ENCODE measurements at regions not wholly inside any gene's neighbourhood (a gene's known extent, or its start where the extent isn't known, plus 50 kb on each side); places are given as distances from the start of the nearest gene placed in this dataset.

- Histone ChIP-seq H3K27ac (ENCODE audit: low read depth, low read length) (no peak overlapping the region), H3K4me1 (ENCODE audit: control insufficient read depth in 1 of 2, insufficient read depth in 2 of 2, low read length in 2 of 2) (no peaks in the 10 kb centered on the region), H2BK120ac (ENCODE audit: insufficient read depth, low read length, poor library complexity) (no peak overlapping the region), H3K4ac (ENCODE audit: low read depth, low read length) (no peak overlapping the region), H3K4me3 (ENCODE audit: low read depth, low read length) (no peak overlapping the region), H4K8ac (ENCODE audit: low read depth, low read length) (no peak overlapping the region), H3K79me2 (ENCODE audit: control insufficient read depth, insufficient read depth, low read length, poor library complexity) (no peaks in the 10 kb centered on the region), H3K27me3 (ENCODE audit: insufficient read depth, low read length) (no peaks in the 10 kb centered on the region), H4K91ac (ENCODE audit: low read depth, low read length) (no peak overlapping the region), H3K18ac (ENCODE audit: low read length) (no peak overlapping the region), H3K23ac (ENCODE audit: low read length) (no peak overlapping the region), H2AK5ac (ENCODE audit: low read length) (no peak overlapping the region), H3K9ac (ENCODE audit: low read length) (no peak overlapping the region), H4K12ac (ENCODE audit: low read depth, low read length) (no peak overlapping the region), H3K9me3 (ENCODE audit: insufficient read depth, low read depth, low read length) (peaks cover 5% of the 10 kb centered on the region), H3K79me1 (ENCODE audit: low read length) (no peaks in the 10 kb centered on the region), H3K4me2 (ENCODE audit: low read length) (no peak overlapping the region), H2BK12ac (ENCODE audit: low read length) (no peak overlapping the region), H2BK5ac (ENCODE audit: low read depth, low read length, poor library complexity) (no peak overlapping the region), H3K14ac (ENCODE audit: low read length) (no peak overlapping the region), H3K36me3 (ENCODE audit: control insufficient read depth in 1 of 2, insufficient read depth in 2 of 2, low read length in 2 of 2) (no peaks in the 10 kb centered on the region), H2AFZ (ENCODE audit: insufficient read depth, low read length, poor library complexity) (no peak overlapping the region)
- no CpG with 5 or more reads among the region's 5 CpGs for WGBS (ENCODE audit: extremely low coverage, insufficient coverage, insufficient read length)
- DNase-seq: no peak
Measured at GRCh38 chr4:96767815-96768480, 928.1 kb downstream of the PDHA2 start.

GRCh38 chr4:96775501-96775900 lies 935.6 kb downstream of the PDHA2 start:
- Histone ChIP-seq H3K27ac (ENCODE audit: low read depth, low read length) (no peak overlapping the region), H4K8ac (ENCODE audit: low read depth, low read length) (no peak overlapping the region), H3K9ac (ENCODE audit: low read length) (no peak overlapping the region), H3K18ac (ENCODE audit: low read length) (no peak overlapping the region), H3K4me2 (ENCODE audit: low read length) (no peak overlapping the region), H3K4me3 (ENCODE audit: low read depth, low read length) (no peak overlapping the region), H2BK120ac (ENCODE audit: insufficient read depth, low read length, poor library complexity) (no peak overlapping the region), H3K9me3 (ENCODE audit: insufficient read depth, low read depth, low read length) (no peaks in the 10 kb centered on the region), H4K91ac (ENCODE audit: low read depth, low read length) (no peak overlapping the region), H3K4ac (ENCODE audit: low read depth, low read length) (no peak overlapping the region), H3K4me1 (ENCODE audit: control insufficient read depth in 1 of 2, insufficient read depth in 2 of 2, low read length in 2 of 2) (no peaks in the 10 kb centered on the region), H3K79me1 (ENCODE audit: low read length) (no peaks in the 10 kb centered on the region), H3K27me3 (ENCODE audit: insufficient read depth, low read length) (no peaks in the 10 kb centered on the region), H3K36me3 (ENCODE audit: control insufficient read depth in 1 of 2, insufficient read depth in 2 of 2, low read length in 2 of 2) (no peaks in the 10 kb centered on the region), H2BK5ac (ENCODE audit: low read depth, low read length, poor library complexity) (no peak overlapping the region), H3K23ac (ENCODE audit: low read length) (no peak overlapping the region), H2AFZ (ENCODE audit: insufficient read depth, low read length, poor library complexity) (no peak overlapping the region), H3K14ac (ENCODE audit: low read length) (no peak overlapping the region), H4K12ac (ENCODE audit: low read depth, low read length) (no peak overlapping the region), H2BK12ac (ENCODE audit: low read length) (no peak overlapping the region), H3K79me2 (ENCODE audit: control insufficient read depth, insufficient read depth, low read length, poor library complexity) (no peaks in the 10 kb centered on the region), H2AK5ac (ENCODE audit: low read length) (no peak overlapping the region)
- DNase-seq: no peak
- WGBS (ENCODE audit: extremely low coverage, insufficient coverage, insufficient read length): no CpG with 5 or more reads among the region's 2 CpGs

DNA sequence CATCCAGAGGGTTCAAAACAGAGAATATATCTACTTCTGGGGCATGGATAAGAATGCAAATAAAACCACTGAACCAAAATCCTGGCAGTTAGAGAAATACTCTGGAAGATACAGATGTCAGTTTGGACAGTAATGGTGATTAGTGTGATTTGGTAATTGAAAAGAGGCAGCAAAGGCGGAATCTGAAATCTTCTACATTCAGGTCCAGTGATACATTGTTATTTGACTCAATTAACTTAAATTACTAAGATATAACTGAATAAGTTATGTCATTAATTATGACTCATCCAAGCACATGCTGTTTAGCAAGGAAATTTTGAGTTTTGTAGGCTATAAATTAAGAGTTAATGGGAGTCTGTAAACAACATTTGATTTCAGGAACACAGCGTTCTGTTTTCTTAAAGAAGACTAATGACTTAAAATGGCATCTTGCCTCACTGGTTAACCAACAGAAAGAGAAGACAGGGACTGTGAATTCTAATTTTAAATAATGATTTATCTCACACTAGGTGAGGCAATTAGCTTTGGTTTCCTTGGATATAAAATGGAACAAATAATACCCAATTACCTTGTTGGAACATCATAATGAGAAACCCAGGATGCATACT lies 937.1 kb downstream of the PDHA2 start:
- WGBS (ENCODE audit: extremely low coverage, insufficient coverage, insufficient read length): no CpG with 5 or more reads among the region's 2 CpGs
- Histone ChIP-seq H3K4me2 (ENCODE audit: low read length) (no peak overlapping the region), H3K79me1 (ENCODE audit: low read length) (no peaks in the 10 kb centered on the region), H3K23ac (ENCODE audit: low read length) (no peak overlapping the region), H3K27ac (ENCODE audit: low read depth, low read length) (no peak overlapping the region), H2BK120ac (ENCODE audit: insufficient read depth, low read length, poor library complexity) (no peak overlapping the region), H3K14ac (ENCODE audit: low read length) (no peak overlapping the region), H3K9me3 (ENCODE audit: insufficient read depth, low read depth, low read length) (no peaks in the 10 kb centered on the region), H4K12ac (ENCODE audit: low read depth, low read length) (no peak overlapping the region), H2AK5ac (ENCODE audit: low read length) (no peak overlapping the region), H2BK12ac (ENCODE audit: low read length) (no peak overlapping the region), H3K36me3 (ENCODE audit: control insufficient read depth in 1 of 2, insufficient read depth in 2 of 2, low read length in 2 of 2) (no peaks in the 10 kb centered on the region), H3K4me3 (ENCODE audit: low read depth, low read length) (no peak overlapping the region), H3K27me3 (ENCODE audit: insufficient read depth, low read length) (no peaks in the 10 kb centered on the region), H4K91ac (ENCODE audit: low read depth, low read length) (no peak overlapping the region), H4K8ac (ENCODE audit: low read depth, low read length) (no peak overlapping the region), H3K4me1 (ENCODE audit: control insufficient read depth in 1 of 2, insufficient read depth in 2 of 2, low read length in 2 of 2) (no peaks in the 10 kb centered on the region), H3K9ac (ENCODE audit: low read length) (no peak overlapping the region), H3K4ac (ENCODE audit: low read depth, low read length) (no peak overlapping the region), H3K79me2 (ENCODE audit: control insufficient read depth, insufficient read depth, low read length, poor library complexity) (no peaks in the 10 kb centered on the region), H3K18ac (ENCODE audit: low read length) (no peak overlapping the region), H2BK5ac (ENCODE audit: low read depth, low read length, poor library complexity) (no peak overlapping the region), H2AFZ (ENCODE audit: insufficient read depth, low read length, poor library complexity) (no peak overlapping the region)
- DNase-seq: no peak

GRCh38 chr4:96784336-96784735 lies 944.4 kb downstream of the PDHA2 start:
- no peak for DNase-seq
- H3K4me2 ChIP-seq (ENCODE audit: low read length): no peak overlapping the region

More at GRCh38 chr4:96784336-96784735, 944.4 kb downstream of the PDHA2 start:
- no peaks in the 10 kb centered on the region for H3K27me3 ChIP-seq (ENCODE audit: insufficient read depth, low read length)
- no peak overlapping the region for H2BK120ac ChIP-seq (ENCODE audit: insufficient read depth, low read length, poor library complexity)
- H3K4me1 ChIP-seq (ENCODE audit: control insufficient read depth in 1 of 2, insufficient read depth in 2 of 2, low read length in 2 of 2): no peaks in the 10 kb centered on the region
- no peak overlapping the region for H4K91ac ChIP-seq (ENCODE audit: low read depth, low read length)
- H2AK5ac ChIP-seq (ENCODE audit: low read length): no peak overlapping the region
- no peak overlapping the region for H3K4ac ChIP-seq (ENCODE audit: low read depth, low read length)
- no peaks in the 10 kb centered on the region for H3K36me3 ChIP-seq (ENCODE audit: control insufficient read depth in 1 of 2, insufficient read depth in 2 of 2, low read length in 2 of 2)
- H3K27ac ChIP-seq (ENCODE audit: low read depth, low read length): no peak overlapping the region
- H3K14ac ChIP-seq (ENCODE audit: low read length): no peak overlapping the region
- no peak overlapping the region for H3K9ac ChIP-seq (ENCODE audit: low read length)
- no peaks in the 10 kb centered on the region for H3K79me2 ChIP-seq (ENCODE audit: control insufficient read depth, insufficient read depth, low read length, poor library complexity)
- no CpG with 5 or more reads among the region's 4 CpGs for WGBS (ENCODE audit: extremely low coverage, insufficient coverage, insufficient read length)
- H4K12ac ChIP-seq (ENCODE audit: low read depth, low read length): no peak overlapping the region
- no peaks in the 10 kb centered on the region for H3K9me3 ChIP-seq (ENCODE audit: insufficient read depth, low read depth, low read length)
- no peaks in the 10 kb centered on the region for H3K79me1 ChIP-seq (ENCODE audit: low read length)
- no peak overlapping the region for H2BK12ac ChIP-seq (ENCODE audit: low read length)
- no peak overlapping the region for H3K18ac ChIP-seq (ENCODE audit: low read length)
- H3K23ac ChIP-seq (ENCODE audit: low read length): no peak overlapping the region
- no peak overlapping the region for H2AFZ ChIP-seq (ENCODE audit: insufficient read depth, low read length, poor library complexity)
- no peak overlapping the region for H3K4me3 ChIP-seq (ENCODE audit: low read depth, low read length)
- no peak overlapping the region for H2BK5ac ChIP-seq (ENCODE audit: low read depth, low read length, poor library complexity)
- H4K8ac ChIP-seq (ENCODE audit: low read depth, low read length): no peak overlapping the region

All from trophoblast cell (in vitro differentiated cells and primary cell).